HG03064 (cell line): ENCODE measurements at regions not wholly inside any gene's neighbourhood (a gene's known extent, or its start where the extent isn't known, plus 50 kb on each side); places are given as distances from the start of the nearest gene placed in this dataset.

Experiments used
- ATAC-seq: cut with Tn5 transposase; IDR thresholded peaks from one replicate; pipeline ENCODE4 v1.9.1; 2021; ENCODE audit warnings: low read depth; ENCODE audit not compliant: unreplicated experiment

- no peak for ATAC-seq
These were observed 72.3 kb downstream of the GMNC start for GRCh38 chr3:190790185-190790584.

GRCh38 chr3:190786898-190787297 is 75.6 kb downstream of the GMNC start:
- no peak for ATAC-seq

- ATAC-seq: no peak
These were observed 77.4 kb downstream of the GMNC start for GRCh38 chr3:190785047-190785446.

- ATAC-seq: no peak
These were observed 82.0 kb downstream of the GMNC start for GRCh38 chr3:190780524-190780923.

GRCh38 chr3:190774633-190775032 is 87.9 kb downstream of the GMNC start:
- ATAC-seq: no peak

- ATAC-seq: no peak
These were observed 88.5 kb downstream of the GMNC start for GRCh38 chr3:190773948-190774347.

- ATAC-seq: no peak
These were observed 89.7 kb downstream of the GMNC start for GRCh38 chr3:190772831-190773230.

- no peak for ATAC-seq
These were observed 93.6 kb downstream of the GMNC start for GRCh38 chr3:190768891-190769290.

- ATAC-seq: no peak
These were observed 94.6 kb downstream of the GMNC start for GRCh38 chr3:190767851-190768250.

- no peak for ATAC-seq
These were observed 98.0 kb downstream of the GMNC start for GRCh38 chr3:190764231-190765134.

GRCh38 chr3:190762801-190763200 is 99.7 kb downstream of the GMNC start:
- no peak for ATAC-seq

GRCh38 chr3:190747571-190747970 is 114.9 kb downstream of the GMNC start:
- ATAC-seq: no peak

- ATAC-seq: no peak
These were observed 115.5 kb downstream of the GMNC start for GRCh38 chr3:190746986-190747385.

- ATAC-seq: no peak
These were observed 116.0 kb downstream of the GMNC start for GRCh38 chr3:190746531-190746930.

GRCh38 chr3:190741788-190742187 is 120.7 kb downstream of the GMNC start:
- no peak for ATAC-seq

GRCh38 chr3:190739641-190740185 is 122.8 kb downstream of the GMNC start:
- no peak for ATAC-seq

- no peak for ATAC-seq
These were observed 123.8 kb downstream of the GMNC start for GRCh38 chr3:190738636-190739155.

GRCh38 chr3:190737446-190737845 is 125.0 kb downstream of the GMNC start:
- no peak for ATAC-seq

GRCh38 chr3:190734490-190734889 is 128.0 kb downstream of the GMNC start:
- ATAC-seq: no peak

- ATAC-seq: no peak
These were observed 128.8 kb downstream of the GMNC start for GRCh38 chr3:190733591-190734146.

- no peak for ATAC-seq
These were observed 130.9 kb downstream of the GMNC start for GRCh38 chr3:190731596-190731995.
